H54 (cell line): ENCODE measurements at regions not wholly inside any gene's neighbourhood (a gene's known extent, or its start where the extent isn't known, plus 50 kb on each side); places are given as distances from the start of the nearest gene placed in this dataset.

ENCODE experiments used
- DNase-seq: peaks from one replicate; pipeline ENCODE4 v3.0.0; 2011; ENCODE audit warnings: low spot score, mixed read lengths; ENCODE audit not compliant: insufficient read length
- FAIRE-seq: peaks from 3 replicates; lab custom pipeline; 2011; peaks lifted over from hg19 to GRCh38; lab: Jason Lieb, UNC
- POLR2A ChIP-seq: IDR thresholded peaks from 2 replicates; pipeline ENCODE4 v1.6.1; 2011; ENCODE audit warnings: low read depth, mild to moderate bottlenecking, low read length

DNA sequence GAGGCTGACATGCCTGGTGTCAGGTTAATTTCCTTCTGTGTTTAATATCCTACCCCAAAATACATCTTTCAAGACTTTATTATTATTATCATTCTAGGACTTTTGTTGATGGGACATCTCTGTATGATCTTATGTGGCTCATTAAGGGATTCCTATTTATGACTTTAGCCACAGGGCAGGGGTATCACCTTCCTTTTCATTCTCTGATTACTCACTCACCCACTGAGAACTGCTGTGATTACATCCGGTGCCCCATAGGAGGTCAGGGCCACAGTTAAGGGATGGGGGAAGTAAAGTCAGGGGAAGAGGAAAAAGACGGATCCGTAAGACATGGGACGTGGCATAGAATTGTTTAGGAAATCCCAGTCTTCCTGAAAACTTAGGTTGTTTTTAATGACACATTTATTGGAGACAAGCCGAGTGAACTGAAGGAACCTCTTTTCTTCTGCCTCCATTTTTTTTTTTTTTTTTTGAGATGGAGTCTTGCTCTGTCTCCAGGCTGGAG is 61.0 kb upstream of the PITRM1 start:
- no peak for DNase-seq
- FAIRE-seq: no peak

DNA sequence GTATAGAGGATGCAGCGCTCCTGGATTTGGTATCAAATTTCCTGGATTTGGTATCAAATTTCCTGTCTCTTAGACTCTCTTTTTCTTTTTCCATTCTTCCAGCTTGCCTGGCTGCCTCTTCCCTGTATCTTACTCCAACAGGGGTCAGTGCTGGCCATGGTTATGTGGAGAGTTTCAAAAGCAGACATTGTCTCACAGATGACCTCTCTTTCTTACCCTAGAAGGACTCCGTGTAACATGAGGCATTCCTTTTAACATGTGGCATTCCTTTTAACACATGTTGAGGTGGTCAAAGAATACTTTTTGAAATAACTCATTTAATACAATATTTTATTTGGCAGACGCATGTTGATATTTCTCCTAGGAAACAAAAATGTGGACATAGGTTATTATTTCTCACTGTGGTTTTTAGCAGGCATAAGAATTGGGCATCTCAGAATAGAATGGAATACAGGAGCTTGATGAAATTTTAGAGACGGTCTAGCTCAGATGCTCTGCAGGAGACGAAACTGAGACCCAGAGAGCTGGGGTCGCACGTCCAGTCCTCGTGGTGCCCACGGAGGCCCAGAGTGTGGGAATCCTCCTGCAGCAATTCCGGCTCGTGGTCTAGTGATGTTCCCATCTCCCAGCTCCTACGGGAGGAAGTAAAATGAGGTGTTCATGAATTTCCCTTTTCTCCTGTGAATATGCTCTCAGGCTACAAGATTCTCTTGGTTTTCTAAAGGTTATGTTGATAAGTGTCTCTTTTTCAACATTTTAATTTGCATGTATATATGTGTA is 59.6 kb upstream of the PITRM1 start:
- no peak for FAIRE-seq
- no peak for DNase-seq
- no peak for TF ChIP-seq POLR2A

More for the DNA sequence above, 61.0 kb upstream of the PITRM1 start:
- TF ChIP-seq POLR2A: no peak

DNA sequence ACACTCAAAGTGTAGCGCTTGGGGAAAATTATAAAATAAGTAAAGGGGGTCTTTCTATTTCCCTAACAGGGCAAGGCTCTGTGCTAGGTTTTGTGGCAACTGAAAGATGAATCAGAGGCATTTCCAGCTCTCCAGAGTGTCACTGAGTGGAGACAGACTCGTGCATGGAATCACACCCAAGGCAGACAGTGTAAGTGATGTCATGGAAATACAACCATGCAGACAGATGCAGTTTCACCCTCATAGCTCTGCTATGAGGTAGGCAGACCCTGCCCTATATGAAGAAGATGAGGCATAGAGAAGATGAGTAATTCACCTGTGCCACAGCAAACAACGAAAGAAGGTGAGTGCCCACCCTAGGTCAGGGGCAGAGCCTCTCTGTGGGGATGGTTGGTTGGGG is 57.2 kb upstream of the PITRM1 start:
- no peak for FAIRE-seq
- no peak for DNase-seq
- no peak for TF ChIP-seq POLR2A

DNA sequence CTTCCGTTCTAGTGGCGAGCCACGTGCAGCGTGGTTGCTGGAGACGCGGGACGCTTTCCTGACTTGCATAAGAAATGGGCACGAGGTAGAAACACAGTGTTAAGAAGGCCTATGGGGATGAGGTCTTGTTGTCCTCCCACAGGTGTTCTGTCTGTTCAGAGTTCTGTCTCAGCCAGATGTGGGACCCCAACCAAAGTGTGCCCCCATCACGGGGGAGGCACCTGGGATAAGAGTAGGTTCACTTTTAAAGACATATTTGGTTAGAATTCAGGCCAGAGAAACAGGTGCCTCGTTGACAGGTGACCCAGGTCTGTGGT is 56.0 kb upstream of the PITRM1 start:
- no peak for FAIRE-seq
- no peak for TF ChIP-seq POLR2A
- no peak for DNase-seq

DNA sequence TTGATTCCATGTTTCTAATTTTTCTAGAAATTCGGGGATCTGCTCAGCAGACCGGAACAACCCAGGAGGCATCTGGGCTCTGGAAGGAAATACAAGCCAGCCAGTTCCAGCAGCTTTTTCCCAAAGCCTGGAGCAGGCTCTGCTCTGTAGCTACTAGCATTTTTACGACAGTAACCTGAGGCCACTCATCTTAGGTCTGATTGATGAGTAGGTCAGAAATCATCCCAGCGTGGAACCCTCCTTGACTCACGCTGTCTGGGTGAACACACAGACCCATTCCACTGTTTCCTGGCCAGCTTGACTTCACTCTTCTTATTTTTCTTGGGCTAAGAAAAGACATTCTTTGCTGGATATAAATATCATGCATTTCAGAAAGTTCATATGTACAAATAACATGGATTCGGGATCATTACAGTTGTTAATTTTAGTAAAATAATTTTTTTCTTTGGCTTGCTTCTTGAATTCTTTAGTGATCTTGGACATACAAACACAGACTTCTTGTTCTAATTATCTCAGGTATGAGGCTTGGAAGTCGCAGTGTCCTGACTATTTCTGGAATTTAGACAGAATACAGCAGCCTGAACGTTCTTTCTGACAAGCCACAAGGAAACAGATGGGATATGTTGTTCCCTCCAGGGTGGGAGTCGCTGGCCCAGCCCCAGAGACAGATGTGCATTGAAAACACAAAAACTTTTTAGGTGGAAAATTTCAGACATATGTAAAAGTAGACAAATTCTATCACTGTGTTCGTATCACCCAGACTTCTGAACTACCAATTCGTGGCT is 54.6 kb upstream of the PITRM1 start:
- DNase-seq: peak; percentile 30
- no peak for FAIRE-seq
- no peak for TF ChIP-seq POLR2A

DNA sequence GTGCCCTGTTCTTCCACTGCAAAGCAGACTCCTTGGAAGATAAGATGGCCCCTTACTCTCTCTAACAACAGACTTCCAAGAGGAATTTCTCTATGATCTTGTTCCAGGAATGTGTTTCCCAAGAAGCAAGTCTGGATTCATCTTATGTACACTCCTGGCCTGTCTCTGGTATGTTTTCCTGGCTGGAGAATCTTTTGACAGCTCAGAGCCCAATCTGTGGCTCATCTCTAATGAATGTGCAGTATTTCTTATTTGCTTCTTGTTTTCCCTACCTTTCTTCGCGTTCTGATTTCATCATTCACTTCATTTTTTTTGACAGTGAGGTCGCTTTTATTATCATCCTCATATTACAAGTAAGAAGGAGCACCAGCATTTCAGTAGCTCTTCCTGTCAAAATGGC is 53.0 kb upstream of the PITRM1 start:
- no peak for FAIRE-seq
- TF ChIP-seq POLR2A: no peak
- DNase-seq: no peak

DNA sequence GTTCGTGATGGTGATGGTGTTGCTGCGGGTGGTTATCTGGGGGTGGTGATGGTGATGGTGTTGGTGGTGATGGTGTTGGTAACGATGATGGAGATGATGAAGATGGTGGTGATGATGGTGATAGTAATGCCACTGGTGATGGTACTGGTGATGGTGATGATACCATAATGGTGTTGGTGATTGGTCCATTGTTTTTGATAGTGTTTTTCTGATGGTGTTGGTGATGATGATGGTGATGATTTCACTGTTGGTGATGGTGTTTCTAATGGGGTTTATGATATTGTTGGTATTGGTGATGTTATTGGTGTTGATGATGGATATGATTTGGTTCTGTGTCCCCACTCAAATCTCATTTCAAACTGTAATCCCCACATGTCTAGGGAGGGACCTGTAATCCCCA is 51.7 kb upstream of the PITRM1 start:
- FAIRE-seq (no peak), DNase-seq (no peak)
- no peak for TF ChIP-seq POLR2A

DNA sequence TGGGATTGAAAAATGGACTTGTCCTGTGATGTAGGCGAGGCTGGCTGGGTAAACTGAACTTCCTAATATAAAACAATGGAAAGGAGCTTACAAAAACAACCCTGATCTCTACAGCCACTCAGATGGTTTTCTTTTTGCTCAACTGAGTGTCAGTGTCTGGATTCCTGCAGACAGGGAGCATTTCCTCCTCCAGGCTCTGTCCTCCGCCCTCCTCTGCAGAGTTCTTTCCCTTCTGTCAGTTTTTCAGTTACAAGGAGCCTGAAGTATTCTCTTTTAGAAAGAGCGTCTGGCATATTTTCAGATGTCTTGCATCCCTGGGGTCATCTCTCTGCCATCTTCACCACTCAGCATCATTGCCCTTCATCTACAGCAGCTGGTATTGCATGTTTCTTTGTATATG is 50.0 kb upstream of the PITRM1 start:
- FAIRE-seq (no peak), DNase-seq (no peak)
- no peak for TF ChIP-seq POLR2A
